ENCODE measurements at regions not wholly inside any gene's neighbourhood (a gene's known extent, or its start where the extent isn't known, plus 50 kb on each side); places are given as distances from the start of the nearest gene placed in this dataset.

DNA sequence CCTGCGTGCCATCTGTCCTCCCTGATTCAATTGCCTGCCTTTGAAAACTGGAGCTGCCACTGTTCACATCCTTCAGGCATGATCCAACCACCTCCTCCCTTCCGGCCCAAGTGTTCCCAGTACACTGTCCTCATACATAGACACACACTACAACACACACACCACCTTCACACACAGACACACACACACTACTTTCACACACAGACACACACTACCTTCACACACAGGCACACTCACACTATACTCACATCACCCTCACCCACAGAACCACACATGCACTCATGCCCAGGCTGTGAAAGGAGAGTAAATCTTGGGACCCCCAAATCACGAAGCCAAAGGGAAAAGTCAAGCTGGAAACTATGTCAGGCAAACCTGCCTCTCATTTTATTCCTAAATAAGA, 109.4 kb upstream of the MYLIP start:
- TF ChIP-seq, protein P1, sequence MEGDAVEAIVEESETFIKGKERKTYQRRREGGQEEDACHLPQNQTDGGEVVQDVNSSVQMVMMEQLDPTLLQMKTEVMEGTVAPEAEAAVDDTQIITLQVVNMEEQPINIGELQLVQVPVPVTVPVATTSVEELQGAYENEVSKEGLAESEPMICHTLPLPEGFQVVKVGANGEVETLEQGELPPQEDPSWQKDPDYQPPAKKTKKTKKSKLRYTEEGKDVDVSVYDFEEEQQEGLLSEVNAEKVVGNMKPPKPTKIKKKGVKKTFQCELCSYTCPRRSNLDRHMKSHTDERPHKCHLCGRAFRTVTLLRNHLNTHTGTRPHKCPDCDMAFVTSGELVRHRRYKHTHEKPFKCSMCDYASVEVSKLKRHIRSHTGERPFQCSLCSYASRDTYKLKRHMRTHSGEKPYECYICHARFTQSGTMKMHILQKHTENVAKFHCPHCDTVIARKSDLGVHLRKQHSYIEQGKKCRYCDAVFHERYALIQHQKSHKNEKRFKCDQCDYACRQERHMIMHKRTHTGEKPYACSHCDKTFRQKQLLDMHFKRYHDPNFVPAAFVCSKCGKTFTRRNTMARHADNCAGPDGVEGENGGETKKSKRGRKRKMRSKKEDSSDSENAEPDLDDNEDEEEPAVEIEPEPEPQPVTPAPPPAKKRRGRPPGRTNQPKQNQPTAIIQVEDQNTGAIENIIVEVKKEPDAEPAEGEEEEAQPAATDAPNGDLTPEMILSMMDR (IDR thresholded peaks at IDR 0.05): no peak
- TF ChIP-seq POLR2A (IDR thresholded peaks at IDR 0.05): no peak

Data from uterus (tissue), 2 donors.